HS-5 (cell line): ENCODE measurements at regions not wholly inside any gene's neighbourhood (a gene's known extent, or its start where the extent isn't known, plus 50 kb on each side); places are given as distances from the start of the nearest gene placed in this dataset.
"Not testable (repeated sequence)": the region's sequence is repeated elsewhere in the genome, so short reads cannot be mapped to it uniquely, and the experiment has no call there.

Experiments
- DNase-seq: peaks from one replicate; pipeline ENCODE4 v3.0.0-alpha.2; 2012; ENCODE audit warnings: low read depth

- DNase-seq: no peak
These were observed 182.8 kb downstream of the NRP2 start for GRCh38 chr2:205865056-205865455.

GRCh38 chr2:205864491-205864890, 182.2 kb downstream of the NRP2 start:
- DNase-seq: no peak

GRCh38 chr2:205862761-205863160, 180.5 kb downstream of the NRP2 start:
- not testable (repeated sequence) for DNase-seq

- DNase-seq: no peak
These were observed 178.6 kb downstream of the NRP2 start for GRCh38 chr2:205860885-205861284.

GRCh38 chr2:205860181-205860580, 177.9 kb downstream of the NRP2 start:
- DNase-seq: no peak

- no peak for DNase-seq
These were observed 176.7 kb downstream of the NRP2 start for GRCh38 chr2:205858881-205859441.

- no peak for DNase-seq
These were observed 176.0 kb downstream of the NRP2 start for GRCh38 chr2:205858275-205858674.

GRCh38 chr2:205857520-205858237, 175.4 kb downstream of the NRP2 start:
- no peak for DNase-seq

- no peak for DNase-seq
These were observed 170.2 kb downstream of the NRP2 start for GRCh38 chr2:205852457-205852856.

- no peak for DNase-seq
These were observed 168.3 kb downstream of the NRP2 start for GRCh38 chr2:205850611-205851010.

GRCh38 chr2:205850132-205850531, 167.8 kb downstream of the NRP2 start:
- DNase-seq: no peak

GRCh38 chr2:205849136-205849535, 166.8 kb downstream of the NRP2 start:
- no peak for DNase-seq

- no peak for DNase-seq
These were observed 166.3 kb downstream of the NRP2 start for GRCh38 chr2:205848601-205849000.
